A549 (cell line): ENCODE measurements at regions not wholly inside any gene's neighbourhood (a gene's known extent, or its start where the extent isn't known, plus 50 kb on each side); places are given as distances from the start of the nearest gene placed in this dataset.

Experiments
- ATAC-seq, 2 experiments: fragments of 200-7000 bp in 1 of 2; fragments of >200 bp in 1 of 2; cut with Nextera tagmentation in 1 of 2; cut with Tn5 transposase in 1 of 2; 3 replicates each; pipeline versions ENCODE4 v1.8.0 to v1.9.1; 2018 to 2020; ENCODE audit warnings: mild to moderate bottlenecking in 1 of 2, moderate library complexity in 1 of 2
- CTCF ChIA-PET: fragments of 300-600 bp; sonication (Branson Sonifier 250); formaldehyde crosslinking; extraction: SDS; loops from one replicate; lab custom pipeline; 2021; ENCODE audit warnings: antibody characterized with exemption, inconsistent platforms; lab: Yijun Ruan, JAX
- POLR2A ChIA-PET: fragments of 350-600 bp; formaldehyde crosslinking; extraction: SDS; loops from one replicate; lab custom pipeline; 2021; ENCODE audit warnings: antibody characterized with exemption, inconsistent platforms; lab: Yijun Ruan, JAX
- DNase-seq, 2 experiments: peaks; one replicate each; pipeline versions ENCODE4 v3.0.0 to v3.0.0-alpha.2; 2011 to 2016; ENCODE audit warnings: low read depth in 1 of 2, low spot score in 1 of 2
- FAIRE-seq: peaks from 2 replicates; lab custom pipeline; 2011; peaks lifted over from hg19 to GRCh38; lab: Jason Lieb, UNC
- H3K27ac ChIP-seq, 2 experiments: fragments of >200 bp; sonication (Bioruptor Twin); formaldehyde crosslinking; 3 replicates each; pipeline ENCODE4 v1.5.1; 2016 to 2017
- H3K4me1 ChIP-seq: fragments of >200 bp; sonication (Bioruptor Twin); formaldehyde crosslinking; 3 replicates; pipeline ENCODE4 v1.6.1; 2016
- H3K4me2 ChIP-seq: fragments of >200 bp; sonication (Bioruptor Twin); formaldehyde crosslinking; 3 replicates; pipeline ENCODE4 v1.6.1; 2016
- H3K4me3 ChIP-seq: fragments of >200 bp; sonication (Bioruptor Twin); formaldehyde crosslinking; 3 replicates; pipeline ENCODE4 v1.5.1; 2016
- H3K9me3 ChIP-seq: fragments of >200 bp; sonication (Bioruptor Twin); formaldehyde crosslinking; 3 replicates; pipeline ENCODE4 v1.6.1; 2016
- CHD2 ChIP-seq: fragments of 150-350 bp; IDR thresholded peaks from 2 replicates; pipeline ENCODE4 v1.6.1; 2014; ENCODE audit warnings: low read length; ENCODE audit not compliant: partially characterized antibody
- EHMT2 ChIP-seq: fragments of 200-600 bp; sonication (generic); IDR thresholded peaks from 2 replicates; pipeline ENCODE4 v1.6.1; 2016; ENCODE audit warnings: antibody characterized with exemption, low read depth, mild to moderate bottlenecking, moderate library complexity
- FOXS1 ChIP-seq: fragments of 250-450 bp; sonication (Bioruptor Pico); IDR thresholded peaks from 2 replicates; pipeline ENCODE4 v1.5.0; 2020; ENCODE audit warnings: mild to moderate bottlenecking, moderate library complexity
- GATA3 ChIP-seq: IDR thresholded peaks from 2 replicates; pipeline ENCODE4 v1.6.1; 2012; ENCODE audit warnings: borderline replicate concordance
- HOXA7 ChIP-seq: fragments of 250-450 bp; sonication (Bioruptor Pico); IDR thresholded peaks from 2 replicates; pipeline ENCODE4 v1.5.0; 2020; ENCODE audit warnings: mild to moderate bottlenecking, moderate library complexity
- HOXB13 ChIP-seq: fragments of 250-450 bp; sonication (Bioruptor Pico); IDR thresholded peaks from 2 replicates; pipeline ENCODE4 v1.5.0; 2020; ENCODE audit warnings: low read depth, mild to moderate bottlenecking, moderate library complexity
- JUN ChIP-seq, 2 experiments: fragments of >200 bp; sonication (Bioruptor Twin); formaldehyde crosslinking; IDR thresholded peaks; 2 replicates in 1 of 2; 3 replicates in 1 of 2; pipeline ENCODE4 v1.6.1; 2016 to 2017
- KDM5A ChIP-seq: fragments of 200-600 bp; sonication (generic); IDR thresholded peaks from 2 replicates; pipeline ENCODE4 v1.6.1; 2016; ENCODE audit warnings: antibody characterized with exemption, mild to moderate bottlenecking
- MAFK ChIP-seq: fragments of 450-650 bp; IDR thresholded peaks from 2 replicates; pipeline ENCODE4 v1.6.1; 2014; ENCODE audit not compliant: partially characterized antibody
- POLR2AphosphoS2 ChIP-seq: conservative IDR thresholded peaks from 2 replicates; pipeline ENCODE4 v1.6.1; 2012; ENCODE audit warnings: low read length, improper control_type of control experiment, inconsistent platforms
- TFCP2L1 ChIP-seq: fragments of 250-450 bp; sonication (Bioruptor Pico); IDR thresholded peaks from 2 replicates; pipeline ENCODE4 v1.5.0; 2021; ENCODE audit warnings: mild to moderate bottlenecking
- ZFP36 ChIP-seq: fragments of 450-650 bp; IDR thresholded peaks from 2 replicates; pipeline ENCODE4 v1.6.1; 2014; ENCODE audit warnings: borderline replicate concordance; ENCODE audit not compliant: partially characterized antibody
- WGBS: methylation state at CpG from one replicate; pipeline ENCODE4 v1.1.6; 2017; ENCODE audit errors: missing lambda C conversion rate; 5-methylcytosine and 5-hydroxymethylcytosine counted together
- TF ChIP-seq, protein P1 (sequence below): fragments of 200-600 bp; sonication (generic); IDR thresholded peaks from 2 replicates; pipeline ENCODE4 v1.6.1; 2016; ENCODE audit warnings: antibody characterized with exemption, mild to moderate bottlenecking, moderate library complexity
- TF ChIP-seq, protein P2 (sequence below): fragments of >200 bp; sonication (Bioruptor Twin); formaldehyde crosslinking; IDR thresholded peaks from 3 replicates; pipeline ENCODE4 v1.5.1; 2016
- TF ChIP-seq, protein P3 (sequence below): IDR thresholded peaks from 2 replicates; pipeline ENCODE4 v1.6.1; 2012
- TF ChIP-seq, protein P4 (sequence below): IDR thresholded peaks from 2 replicates; pipeline ENCODE4 v1.6.1; 2012
- TF ChIP-seq, protein P5 (sequence below): fragments of 250-450 bp; sonication (Bioruptor Pico); IDR thresholded peaks from 2 replicates; pipeline ENCODE4 v1.5.0; 2021; ENCODE audit warnings: mild to moderate bottlenecking, moderate library complexity, borderline replicate concordance
- TF ChIP-seq, protein P6 (sequence below): fragments of 150-350 bp; IDR thresholded peaks from 2 replicates; pipeline ENCODE4 v1.6.1; 2014; ENCODE audit warnings: low read depth, mild to moderate bottlenecking, low read length

DNA sequence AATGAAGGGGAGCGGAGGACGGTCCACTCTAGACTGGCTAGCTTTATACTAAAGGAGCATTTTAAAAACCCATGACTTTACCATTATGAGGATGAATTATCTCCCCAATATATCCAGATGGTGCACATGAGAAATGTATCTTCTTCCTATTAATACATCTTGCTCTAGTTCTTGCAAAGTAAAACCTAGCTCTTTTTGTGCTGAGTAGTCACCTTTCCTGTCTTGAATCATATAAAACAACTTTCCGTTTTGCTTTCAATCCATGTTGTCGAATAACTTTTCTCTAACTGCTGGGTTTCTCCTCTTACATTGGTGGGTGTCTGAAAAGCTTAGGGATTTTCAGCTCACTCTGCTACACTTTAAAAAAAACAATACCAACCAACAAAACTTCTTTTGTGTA lies 96.3 kb upstream of the TAC1 start:
- Histone ChIP-seq H3K4me1 (no peaks in the 10 kb centered on the region), H3K9me3 (no peaks in the 10 kb centered on the region), H3K27ac (no peak overlapping the region), H3K4me2 (no peak overlapping the region), H3K4me3 (no peak overlapping the region)
- ChIA-PET CTCF (interaction anchor here (1.1 kb wide), 1 partner anchor 8 kb away, joined by 3 read pairs; no protein-coding TSS in a partner anchor), POLR2A (no interaction called here)
- ATAC-seq (no peak), FAIRE-seq (no peak), DNase-seq (no peak)
- TF ChIP-seq KDM5A (no peak), MAFK (peak; percentile 44)
- WGBS, result 28% methylated on average over 4 of the region's 4 CpGs

DNA sequence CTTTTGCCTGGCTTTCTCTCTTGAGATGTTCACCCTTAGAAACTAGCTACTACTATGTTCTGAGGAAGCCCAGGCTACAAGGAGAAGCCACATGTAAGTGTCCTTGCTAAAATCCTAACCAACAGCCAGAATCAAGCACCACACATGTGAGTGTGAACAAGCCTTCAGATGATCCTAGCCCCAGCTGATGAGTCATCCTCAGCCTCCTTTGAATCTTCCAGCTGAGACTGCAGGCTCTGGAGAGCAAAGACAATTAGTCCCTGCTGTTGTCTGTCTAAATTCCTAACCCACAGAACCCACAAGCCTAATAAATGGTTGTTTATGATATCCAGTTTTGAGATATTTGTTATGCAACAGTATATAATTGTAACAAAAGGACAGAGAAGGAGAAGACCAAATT lies 92.8 kb upstream of the TAC1 start:
- Histone ChIP-seq H3K27ac (no peak overlapping the region), H3K9me3 (no peaks in the 10 kb centered on the region), H3K4me2 (no peak overlapping the region), H3K4me1 (no peaks in the 10 kb centered on the region), H3K4me3 (no peak overlapping the region)
- no peak for ATAC-seq
- ChIA-PET POLR2A (no interaction called here), CTCF (no interaction called here)
- no peak for DNase-seq
- no peak for FAIRE-seq
- TF ChIP-seq EHMT2 (no peak), POLR2AphosphoS2 (no peak), CHD2 (no peak)
- TF ChIP-seq, protein P1, sequence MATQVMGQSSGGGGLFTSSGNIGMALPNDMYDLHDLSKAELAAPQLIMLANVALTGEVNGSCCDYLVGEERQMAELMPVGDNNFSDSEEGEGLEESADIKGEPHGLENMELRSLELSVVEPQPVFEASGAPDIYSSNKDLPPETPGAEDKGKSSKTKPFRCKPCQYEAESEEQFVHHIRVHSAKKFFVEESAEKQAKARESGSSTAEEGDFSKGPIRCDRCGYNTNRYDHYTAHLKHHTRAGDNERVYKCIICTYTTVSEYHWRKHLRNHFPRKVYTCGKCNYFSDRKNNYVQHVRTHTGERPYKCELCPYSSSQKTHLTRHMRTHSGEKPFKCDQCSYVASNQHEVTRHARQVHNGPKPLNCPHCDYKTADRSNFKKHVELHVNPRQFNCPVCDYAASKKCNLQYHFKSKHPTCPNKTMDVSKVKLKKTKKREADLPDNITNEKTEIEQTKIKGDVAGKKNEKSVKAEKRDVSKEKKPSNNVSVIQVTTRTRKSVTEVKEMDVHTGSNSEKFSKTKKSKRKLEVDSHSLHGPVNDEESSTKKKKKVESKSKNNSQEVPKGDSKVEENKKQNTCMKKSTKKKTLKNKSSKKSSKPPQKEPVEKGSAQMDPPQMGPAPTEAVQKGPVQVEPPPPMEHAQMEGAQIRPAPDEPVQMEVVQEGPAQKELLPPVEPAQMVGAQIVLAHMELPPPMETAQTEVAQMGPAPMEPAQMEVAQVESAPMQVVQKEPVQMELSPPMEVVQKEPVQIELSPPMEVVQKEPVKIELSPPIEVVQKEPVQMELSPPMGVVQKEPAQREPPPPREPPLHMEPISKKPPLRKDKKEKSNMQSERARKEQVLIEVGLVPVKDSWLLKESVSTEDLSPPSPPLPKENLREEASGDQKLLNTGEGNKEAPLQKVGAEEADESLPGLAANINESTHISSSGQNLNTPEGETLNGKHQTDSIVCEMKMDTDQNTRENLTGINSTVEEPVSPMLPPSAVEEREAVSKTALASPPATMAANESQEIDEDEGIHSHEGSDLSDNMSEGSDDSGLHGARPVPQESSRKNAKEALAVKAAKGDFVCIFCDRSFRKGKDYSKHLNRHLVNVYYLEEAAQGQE, result no peak

DNA sequence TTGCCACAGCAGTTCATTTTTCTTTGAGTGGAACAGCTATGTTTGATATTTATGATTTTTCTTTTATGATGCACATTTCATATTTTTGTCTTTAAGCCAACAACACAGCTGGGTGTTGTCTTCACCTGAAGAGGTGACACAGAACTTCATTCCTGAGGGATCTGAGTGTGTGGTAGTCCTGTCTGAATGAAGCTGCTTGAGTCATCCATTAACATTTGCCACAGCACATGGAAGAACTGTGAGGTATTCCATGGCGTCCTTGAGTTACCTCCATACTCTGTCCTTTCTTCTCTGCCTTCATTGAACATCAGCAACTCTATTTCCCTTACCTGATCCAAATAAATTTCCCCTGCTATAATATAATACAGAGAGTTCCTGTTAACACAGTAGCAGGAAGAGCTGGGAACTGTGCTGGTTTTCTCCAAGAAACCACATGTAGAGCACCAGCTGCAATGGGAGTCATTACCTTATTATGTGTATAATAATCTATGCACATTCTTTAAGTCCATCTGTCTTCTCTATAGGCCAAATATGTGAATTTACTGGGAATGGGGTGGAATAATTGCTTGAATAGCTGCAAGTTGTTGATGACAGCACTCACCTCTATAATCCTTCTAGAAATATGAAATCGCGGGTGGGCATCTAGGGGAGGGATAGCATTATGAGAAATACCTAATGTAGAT lies 72.4 kb upstream of the TAC1 start:
- ChIA-PET CTCF (no interaction called here), POLR2A (no interaction called here)
- ATAC-seq, result no peak
- 34% methylated on average over 3 of the region's 3 CpGs for WGBS
- no peak for TF ChIP-seq CHD2
- TF ChIP-seq, protein P1, result no peak
- no peak for TF ChIP-seq TFCP2L1 (CRISPR knock-in tag)
- TF ChIP-seq EHMT2, result no peak
- TF ChIP-seq, protein P2, sequence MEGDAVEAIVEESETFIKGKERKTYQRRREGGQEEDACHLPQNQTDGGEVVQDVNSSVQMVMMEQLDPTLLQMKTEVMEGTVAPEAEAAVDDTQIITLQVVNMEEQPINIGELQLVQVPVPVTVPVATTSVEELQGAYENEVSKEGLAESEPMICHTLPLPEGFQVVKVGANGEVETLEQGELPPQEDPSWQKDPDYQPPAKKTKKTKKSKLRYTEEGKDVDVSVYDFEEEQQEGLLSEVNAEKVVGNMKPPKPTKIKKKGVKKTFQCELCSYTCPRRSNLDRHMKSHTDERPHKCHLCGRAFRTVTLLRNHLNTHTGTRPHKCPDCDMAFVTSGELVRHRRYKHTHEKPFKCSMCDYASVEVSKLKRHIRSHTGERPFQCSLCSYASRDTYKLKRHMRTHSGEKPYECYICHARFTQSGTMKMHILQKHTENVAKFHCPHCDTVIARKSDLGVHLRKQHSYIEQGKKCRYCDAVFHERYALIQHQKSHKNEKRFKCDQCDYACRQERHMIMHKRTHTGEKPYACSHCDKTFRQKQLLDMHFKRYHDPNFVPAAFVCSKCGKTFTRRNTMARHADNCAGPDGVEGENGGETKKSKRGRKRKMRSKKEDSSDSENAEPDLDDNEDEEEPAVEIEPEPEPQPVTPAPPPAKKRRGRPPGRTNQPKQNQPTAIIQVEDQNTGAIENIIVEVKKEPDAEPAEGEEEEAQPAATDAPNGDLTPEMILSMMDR, result no peak
- TF ChIP-seq, protein P3, sequence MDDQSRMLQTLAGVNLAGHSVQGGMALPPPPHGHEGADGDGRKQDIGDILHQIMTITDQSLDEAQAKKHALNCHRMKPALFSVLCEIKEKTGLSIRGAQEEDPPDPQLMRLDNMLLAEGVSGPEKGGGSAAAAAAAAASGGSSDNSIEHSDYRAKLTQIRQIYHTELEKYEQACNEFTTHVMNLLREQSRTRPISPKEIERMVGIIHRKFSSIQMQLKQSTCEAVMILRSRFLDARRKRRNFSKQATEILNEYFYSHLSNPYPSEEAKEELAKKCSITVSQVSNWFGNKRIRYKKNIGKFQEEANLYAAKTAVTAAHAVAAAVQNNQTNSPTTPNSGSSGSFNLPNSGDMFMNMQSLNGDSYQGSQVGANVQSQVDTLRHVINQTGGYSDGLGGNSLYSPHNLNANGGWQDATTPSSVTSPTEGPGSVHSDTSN, result no peak
- TF ChIP-seq, protein P4, sequence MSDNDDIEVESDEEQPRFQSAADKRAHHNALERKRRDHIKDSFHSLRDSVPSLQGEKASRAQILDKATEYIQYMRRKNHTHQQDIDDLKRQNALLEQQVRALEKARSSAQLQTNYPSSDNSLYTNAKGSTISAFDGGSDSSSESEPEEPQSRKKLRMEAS, result no peak
- no peak for TF ChIP-seq GATA3
- TF ChIP-seq JUN (IDR thresholded peaks at IDR 0.05), result no peak
- TF ChIP-seq, protein P5, sequence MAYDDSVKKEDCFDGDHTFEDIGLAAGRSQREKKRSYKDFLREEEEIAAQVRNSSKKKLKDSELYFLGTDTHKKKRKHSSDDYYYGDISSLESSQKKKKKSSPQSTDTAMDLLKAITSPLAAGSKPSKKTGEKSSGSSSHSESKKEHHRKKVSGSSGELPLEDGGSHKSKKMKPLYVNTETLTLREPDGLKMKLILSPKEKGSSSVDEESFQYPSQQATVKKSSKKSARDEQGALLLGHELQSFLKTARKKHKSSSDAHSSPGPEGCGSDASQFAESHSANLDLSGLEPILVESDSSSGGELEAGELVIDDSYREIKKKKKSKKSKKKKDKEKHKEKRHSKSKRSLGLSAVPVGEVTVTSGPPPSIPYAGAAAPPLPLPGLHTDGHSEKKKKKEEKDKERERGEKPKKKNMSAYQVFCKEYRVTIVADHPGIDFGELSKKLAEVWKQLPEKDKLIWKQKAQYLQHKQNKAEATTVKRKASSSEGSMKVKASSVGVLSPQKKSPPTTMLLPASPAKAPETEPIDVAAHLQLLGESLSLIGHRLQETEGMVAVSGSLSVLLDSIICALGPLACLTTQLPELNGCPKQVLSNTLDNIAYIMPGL (CRISPR knock-in tag), result no peak
- TF ChIP-seq, protein P6, sequence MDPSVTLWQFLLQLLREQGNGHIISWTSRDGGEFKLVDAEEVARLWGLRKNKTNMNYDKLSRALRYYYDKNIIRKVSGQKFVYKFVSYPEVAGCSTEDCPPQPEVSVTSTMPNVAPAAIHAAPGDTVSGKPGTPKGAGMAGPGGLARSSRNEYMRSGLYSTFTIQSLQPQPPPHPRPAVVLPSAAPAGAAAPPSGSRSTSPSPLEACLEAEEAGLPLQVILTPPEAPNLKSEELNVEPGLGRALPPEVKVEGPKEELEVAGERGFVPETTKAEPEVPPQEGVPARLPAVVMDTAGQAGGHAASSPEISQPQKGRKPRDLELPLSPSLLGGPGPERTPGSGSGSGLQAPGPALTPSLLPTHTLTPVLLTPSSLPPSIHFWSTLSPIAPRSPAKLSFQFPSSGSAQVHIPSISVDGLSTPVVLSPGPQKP, result no peak
- no peak for TF ChIP-seq FOXS1
- TF ChIP-seq HOXA7 (CRISPR knock-in tag), result no peak
- no peak for TF ChIP-seq HOXB13 (CRISPR knock-in tag)
- no peak for TF ChIP-seq ZFP36
- no peak for FAIRE-seq
- Histone ChIP-seq H3K4me2 (no peak overlapping the region), H3K9me3 (no peaks in the 10 kb centered on the region), H3K4me1 (no peaks in the 10 kb centered on the region), H3K4me3 (no peak overlapping the region), H3K27ac (no peak overlapping the region)
- DNase-seq, result no peak
